UCSD-AML1 (cell line): ENCODE measurements at regions not wholly inside any gene's neighbourhood (a gene's known extent, or its start where the extent isn't known, plus 50 kb on each side); places are given as distances from the start of the nearest gene placed in this dataset.
"Not testable (repeated sequence)": the region's sequence is repeated elsewhere in the genome, so short reads cannot be mapped to it uniquely, and the experiment has no call there.

Source experiments
- DNase-seq: peaks from one replicate; lab custom pipeline; 2025; ENCODE audit not compliant: unreplicated experiment; lab: John Stamatoyannopoulos, UW

DNA sequence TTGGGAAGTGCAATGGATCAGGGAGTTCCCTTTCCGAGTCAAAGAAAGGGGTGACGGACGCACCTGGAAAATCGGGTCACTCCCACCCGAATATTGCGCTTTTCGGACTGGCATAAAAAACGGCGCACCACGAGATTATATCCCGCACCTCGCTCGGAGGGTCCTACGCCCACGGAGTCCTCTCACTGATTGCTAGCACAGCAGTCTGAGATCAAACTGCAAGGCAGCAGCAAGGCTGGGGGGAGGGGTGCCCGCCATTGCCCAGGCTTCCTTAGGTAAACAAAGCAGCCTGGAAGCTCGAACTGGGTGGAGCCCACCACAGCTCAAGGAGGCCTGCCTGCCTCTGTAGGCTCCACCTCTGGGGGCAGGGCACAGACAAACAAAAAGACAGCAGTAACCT lies 58.6 kb upstream of the FAM241A start:
- not testable (repeated sequence) for DNase-seq

DNA sequence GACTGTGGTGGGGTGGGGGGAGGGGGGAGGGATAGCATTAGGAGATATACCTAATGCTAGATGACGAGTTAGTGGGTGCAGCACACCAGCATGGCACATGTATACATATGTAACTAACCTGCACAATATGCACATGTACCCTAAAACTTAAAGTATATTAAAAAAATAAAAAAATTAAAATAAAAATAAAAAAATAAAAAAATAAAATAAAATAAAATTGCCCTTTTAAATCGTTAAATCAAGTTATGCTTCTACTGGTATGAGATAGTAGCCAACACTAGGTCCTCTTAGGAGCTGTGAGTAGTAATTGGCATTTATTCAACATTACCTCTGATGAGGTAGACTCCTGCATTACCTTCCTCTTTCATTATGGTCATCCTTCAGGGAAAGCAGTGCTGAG lies 52.9 kb upstream of the FAM241A start:
- DNase-seq: not testable (repeated sequence)

DNA sequence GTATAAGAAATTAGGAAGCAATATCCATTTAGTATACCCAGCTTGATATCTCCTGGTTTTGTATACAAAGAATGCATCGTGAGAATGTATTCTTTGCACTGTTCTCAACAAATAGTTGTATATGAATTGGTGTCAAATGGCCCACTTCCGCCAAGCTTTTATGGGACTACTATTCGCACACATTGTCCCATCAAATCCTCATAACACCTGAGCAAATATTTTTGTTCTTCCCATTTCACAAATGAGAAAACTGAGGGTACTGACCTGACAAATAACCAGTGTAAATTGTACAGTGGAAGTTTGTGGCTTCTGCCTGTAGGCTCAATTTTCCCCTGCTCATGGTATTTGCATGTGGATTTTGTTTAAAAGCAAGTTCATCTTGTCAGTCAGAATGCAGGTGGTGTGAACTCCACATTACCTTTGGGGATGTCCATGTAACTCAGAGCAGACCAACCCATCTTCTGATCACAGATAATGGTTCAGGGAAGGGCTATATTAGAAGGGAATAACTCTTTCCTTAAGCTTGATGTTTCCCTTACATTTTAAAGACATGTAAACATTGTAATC lies 51.5 kb upstream of the FAM241A start:
- DNase-seq: no peak

DNA sequence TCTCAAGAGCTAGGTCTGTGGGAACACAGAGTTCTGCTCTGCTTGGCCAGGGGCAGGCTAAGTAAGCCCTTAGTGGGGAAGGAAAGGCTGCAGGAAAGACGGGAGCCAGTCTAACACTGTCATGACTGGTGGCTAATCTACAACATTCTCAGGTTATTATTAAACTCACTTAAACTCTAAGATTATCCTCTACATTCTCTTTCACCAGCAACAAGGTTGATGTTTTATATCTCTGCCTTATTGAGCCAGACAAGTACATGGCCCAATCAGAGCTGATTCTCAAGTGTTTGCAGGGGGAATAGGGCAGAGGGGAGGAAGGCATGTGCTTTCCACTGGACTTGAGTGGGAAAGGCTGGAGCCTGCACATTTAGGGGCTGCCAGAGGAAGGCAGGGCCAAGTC lies 50.9 kb upstream of the FAM241A start:
- no peak for DNase-seq
